Omental fat pad (tissue), 3 donors: ENCODE measurements at regions not wholly inside any gene's neighbourhood (a gene's known extent, or its start where the extent isn't known, plus 50 kb on each side); places are given as distances from the start of the nearest gene placed in this dataset.

Experiments used
- ATAC-seq: fragments of 150-250 bp; one replicate; pipeline ENCODE4 v1.9.1; 2016; ENCODE audit warnings: mild to moderate bottlenecking, moderate library complexity; ENCODE audit not compliant: low FRiP score
- DNase-seq: peaks from one replicate; pipeline ENCODE4 v3.0.0-alpha.2; 2019; ENCODE audit warnings: low spot score
- CTCF ChIP-seq, 3 donors: fragments of 450-650 bp; IDR thresholded peaks; one replicate each; pipeline ENCODE4 v1.5.1; 2016 to 2017; ENCODE audit warnings: antibody characterized with exemption in 3 of 3, mild to moderate bottlenecking in 3 of 3, moderate library complexity in 2 of 3

- ATAC-seq: no peak
Measured at GRCh38 chr1:214164173-214164572, 116.8 kb upstream of the SMYD2 start.

GRCh38 chr1:214165850-214166374 lies 115.0 kb upstream of the SMYD2 start:
- TF ChIP-seq CTCF (IDR thresholded peaks at IDR 0.05): no peak
- ATAC-seq (no peak), DNase-seq (no peak)

More at GRCh38 chr1:214164173-214164572, 116.8 kb upstream of the SMYD2 start:
- no peak for DNase-seq
- no peak for TF ChIP-seq CTCF (IDR thresholded peaks at IDR 0.05)

GRCh38 chr1:214174508-214175199 lies 106.3 kb upstream of the SMYD2 start:
- no peak for ATAC-seq
- DNase-seq: no peak
- no peak for TF ChIP-seq CTCF (IDR thresholded peaks at IDR 0.05)

- DNase-seq: no peak
- no peak for TF ChIP-seq CTCF (IDR thresholded peaks at IDR 0.05)
- no peak for ATAC-seq
Measured at GRCh38 chr1:214178102-214178501, 102.9 kb upstream of the SMYD2 start.

GRCh38 chr1:214184992-214185391 lies 96.0 kb upstream of the SMYD2 start:
- no peak for DNase-seq
- no peak for TF ChIP-seq CTCF (IDR thresholded peaks at IDR 0.05)
- ATAC-seq: no peak

- no peak for ATAC-seq
- DNase-seq: no peak
- TF ChIP-seq CTCF (IDR thresholded peaks at IDR 0.05): no peak
Measured at GRCh38 chr1:214186103-214186824, 94.7 kb upstream of the SMYD2 start.
